DND-41 (cell line): ENCODE measurements at regions not wholly inside any gene's neighbourhood (a gene's known extent, or its start where the extent isn't known, plus 50 kb on each side); places are given as distances from the start of the nearest gene placed in this dataset.

Experiments
- CTCF ChIP-seq: IDR thresholded peaks from 2 replicates; pipeline ENCODE4 v1.5.1; 2012; ENCODE audit warnings: borderline replicate concordance, low read length, moderate library complexity, mild to moderate bottlenecking; ENCODE audit not compliant: poor library complexity, severe bottlenecking; ENCODE audit errors: extremely low read depth
- EZH2 ChIP-seq: IDR thresholded peaks from 3 replicates; pipeline ENCODE4 v1.6.1; 2012; ENCODE audit warnings: borderline replicate concordance, low read depth, mild to moderate bottlenecking, moderate library complexity, low read length, inconsistent platforms; ENCODE audit not compliant: severe bottlenecking

GRCh38 chr20:11231742-11232648 lies 558.2 kb upstream of the JAG1 start:
- TF ChIP-seq CTCF (no peak), EZH2 (no peak)
